ENCODE measurements at regions not wholly inside any gene's neighbourhood (a gene's known extent, or its start where the extent isn't known, plus 50 kb on each side); places are given as distances from the start of the nearest gene placed in this dataset.

- DNase-seq (ENCODE audit: low read depth) = no peak
Observed at GRCh38 chr20:48205281-48205782, 420.1 kb upstream of the SULF2 start.

- DNase-seq (ENCODE audit: low read depth) = no peak
Observed at GRCh38 chr20:48204499-48204898, 419.2 kb upstream of the SULF2 start.

DNA sequence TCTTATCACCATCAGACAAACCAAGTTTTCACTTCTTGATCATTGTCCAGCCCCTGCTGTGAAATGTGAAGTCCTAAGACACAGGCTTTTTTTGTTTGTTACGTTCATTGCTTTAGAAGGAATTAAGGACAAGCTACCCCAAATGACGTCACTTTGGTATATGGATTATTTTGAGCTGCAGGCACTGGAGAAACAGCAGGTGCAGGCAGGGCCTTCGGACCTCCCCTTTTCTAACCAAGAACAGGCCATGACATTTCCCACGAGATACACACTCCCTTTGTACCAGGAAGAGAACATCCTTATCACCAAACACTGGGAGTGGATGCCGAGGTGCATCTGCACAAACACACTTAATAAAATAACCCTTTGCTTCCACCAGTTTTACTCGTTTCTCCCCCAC, 418.0 kb upstream of the SULF2 start:
- no peak for DNase-seq (ENCODE audit: low read depth)

GRCh38 chr20:48202334-48203113, 417.2 kb upstream of the SULF2 start:
- no peak for DNase-seq (ENCODE audit: low read depth)

GRCh38 chr20:48201885-48202284, 416.6 kb upstream of the SULF2 start:
- no peak for DNase-seq (ENCODE audit: low read depth)

DNA sequence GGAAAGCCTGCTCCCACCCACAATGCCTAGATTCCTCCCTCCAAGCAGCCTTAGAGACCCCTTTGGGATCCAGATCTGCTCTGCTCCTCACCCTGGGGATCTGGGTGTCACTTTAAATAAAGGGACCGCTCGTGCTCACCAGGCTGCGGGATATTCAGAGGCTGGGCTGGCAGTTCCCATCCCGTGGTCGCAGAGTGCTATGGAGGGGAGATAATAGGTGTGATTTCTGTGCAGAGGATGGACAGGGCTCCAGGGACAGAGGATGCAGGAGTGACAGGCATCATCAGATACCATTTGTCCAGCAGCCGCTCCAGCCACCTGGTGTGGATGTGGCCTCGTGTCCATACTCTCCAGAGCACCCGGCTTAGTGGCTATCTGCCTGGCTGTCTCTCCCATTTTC, 415.9 kb upstream of the SULF2 start:
- no peak for DNase-seq (ENCODE audit: low read depth)

DNA sequence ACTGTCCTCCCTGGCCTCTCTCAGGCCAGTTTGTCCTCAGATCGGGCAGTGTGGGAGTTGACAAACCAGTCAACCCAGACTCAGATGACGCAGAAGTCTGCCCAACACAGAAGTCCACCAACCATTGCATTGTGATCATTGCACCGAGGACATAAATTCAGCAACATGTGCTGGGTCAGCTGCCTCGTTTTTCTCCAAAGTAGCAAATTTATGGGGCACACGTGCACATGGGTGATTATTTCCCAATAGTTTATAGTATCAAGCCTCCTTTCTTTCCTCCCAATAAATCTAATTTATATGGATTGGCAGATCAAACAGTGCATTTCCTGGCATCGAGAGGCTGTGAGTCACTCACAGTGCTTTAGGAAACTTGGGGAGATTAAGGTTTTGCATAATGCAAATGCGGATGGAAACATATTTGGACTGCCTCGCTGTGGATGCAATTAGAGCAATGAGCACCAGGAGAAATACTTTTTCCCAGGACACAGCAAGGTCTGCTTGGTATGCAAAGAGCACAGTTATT, 413.7 kb upstream of the SULF2 start:
- DNase-seq (ENCODE audit: low read depth) = no peak

- DNase-seq (ENCODE audit: low read depth) = no peak
Observed at GRCh38 chr20:48197066-48197465, 411.8 kb upstream of the SULF2 start.

DNA sequence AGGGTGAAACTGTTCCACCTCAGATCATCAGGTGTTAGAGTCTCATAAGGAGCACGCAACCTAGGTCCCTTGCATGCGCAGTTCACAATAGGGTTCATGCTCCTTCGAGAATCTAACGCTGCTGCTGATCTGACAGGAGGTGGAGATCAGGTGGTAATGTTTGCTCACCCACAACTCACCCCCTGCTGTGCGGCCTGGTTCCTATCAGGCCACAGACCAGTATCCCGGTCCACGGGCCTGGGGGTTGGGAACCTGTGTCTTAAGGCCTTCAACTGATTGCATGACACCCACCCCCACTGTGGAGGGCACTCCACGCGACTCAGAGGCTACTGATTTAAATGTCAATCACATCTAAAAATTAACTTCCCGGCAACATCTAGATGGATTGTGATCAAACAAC, 411.2 kb upstream of the SULF2 start:
- no peak for DNase-seq (ENCODE audit: low read depth)

- DNase-seq (ENCODE audit: low read depth) = no peak
Observed at GRCh38 chr20:48196001-48196400, 410.7 kb upstream of the SULF2 start.

GRCh38 chr20:48195121-48195870, 410.0 kb upstream of the SULF2 start:
- DNase-seq (ENCODE audit: low read depth) = no peak

- no peak for DNase-seq (ENCODE audit: low read depth)
Observed at GRCh38 chr20:48194583-48194982, 409.3 kb upstream of the SULF2 start.

DNA sequence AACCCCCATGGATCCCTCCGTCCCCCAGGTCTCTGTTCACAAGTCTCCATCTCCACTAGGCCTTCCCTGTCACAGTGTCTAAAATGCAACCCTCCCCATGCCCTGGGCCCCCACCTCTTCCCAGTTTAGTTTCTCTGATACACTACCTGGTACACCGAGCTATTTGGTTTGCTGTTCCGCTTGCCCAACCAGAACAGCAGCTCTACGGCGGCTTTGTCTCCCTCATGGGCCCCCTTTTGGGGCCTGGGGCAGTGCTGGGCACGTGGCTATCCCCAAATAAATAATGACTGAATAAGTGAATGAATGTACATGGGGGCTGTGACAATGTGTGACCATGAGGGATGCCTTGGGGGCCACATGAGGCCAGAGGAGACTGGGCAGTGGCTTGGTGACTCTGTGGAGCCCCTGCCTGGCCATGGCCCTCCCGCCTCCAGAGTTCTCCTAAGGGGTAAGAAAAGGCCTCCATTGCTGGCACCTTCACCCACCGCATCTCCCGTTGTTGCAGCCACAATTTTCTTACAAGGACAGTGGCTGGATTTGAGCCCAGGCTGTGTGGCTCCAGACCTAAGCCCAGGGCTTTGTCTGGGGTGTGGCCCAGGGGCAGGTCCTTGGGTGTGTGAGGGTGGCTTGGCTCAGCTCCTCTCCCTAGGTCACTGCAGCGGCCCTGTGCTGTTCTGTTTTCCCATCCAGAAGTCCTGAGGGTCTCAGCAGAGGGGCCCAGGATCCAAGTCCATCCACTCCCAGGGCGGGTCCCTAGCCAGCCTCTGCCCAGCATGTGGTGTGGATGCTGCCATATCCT, 408.5 kb upstream of the SULF2 start:
- no peak for DNase-seq (ENCODE audit: low read depth)

GRCh38 chr20:48192109-48192508, 406.8 kb upstream of the SULF2 start:
- DNase-seq (ENCODE audit: low read depth) = no peak

DNA sequence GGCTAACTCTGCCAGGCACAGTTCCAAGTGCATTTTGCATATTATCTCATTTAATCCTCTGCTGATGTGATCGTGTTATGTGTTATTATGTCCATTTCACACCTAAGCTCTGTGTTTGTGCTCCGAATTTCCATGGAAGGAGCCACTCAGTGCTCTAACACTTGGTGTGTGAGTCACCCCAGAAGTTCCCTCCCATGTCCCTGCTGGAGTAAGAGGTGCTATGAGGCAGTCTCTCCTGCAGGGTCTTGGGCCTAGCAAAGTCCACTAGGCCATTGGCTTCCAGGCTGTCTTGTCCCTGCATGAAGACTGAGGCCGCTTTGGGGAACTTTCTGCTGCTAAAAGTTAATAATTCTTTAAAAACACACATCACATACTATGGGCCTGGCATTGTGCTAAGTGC, 405.9 kb upstream of the SULF2 start:
- DNase-seq (ENCODE audit: low read depth) = no peak

DNA sequence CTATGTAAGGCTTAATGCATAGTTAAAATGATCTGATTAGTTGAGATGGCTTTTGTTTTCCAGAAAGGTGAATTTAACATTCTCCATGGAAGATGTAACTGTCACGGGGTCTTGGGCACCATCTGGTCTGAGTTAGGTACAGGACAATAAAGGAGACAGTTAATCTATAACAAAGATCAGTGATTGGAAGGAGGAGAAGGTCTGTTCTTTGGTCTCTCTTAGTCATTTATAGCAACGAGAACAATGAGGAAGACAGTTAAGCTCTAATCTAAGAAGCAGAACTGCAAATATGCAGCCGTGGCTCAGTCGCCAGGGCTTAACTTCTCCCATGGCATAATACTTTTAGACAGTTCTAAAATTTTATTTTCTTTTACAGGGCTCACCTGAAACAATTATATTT, 405.5 kb upstream of the SULF2 start:
- DNase-seq (ENCODE audit: low read depth) = no peak

GRCh38 chr20:48189181-48189580, 403.9 kb upstream of the SULF2 start:
- no peak for DNase-seq (ENCODE audit: low read depth)

DNA sequence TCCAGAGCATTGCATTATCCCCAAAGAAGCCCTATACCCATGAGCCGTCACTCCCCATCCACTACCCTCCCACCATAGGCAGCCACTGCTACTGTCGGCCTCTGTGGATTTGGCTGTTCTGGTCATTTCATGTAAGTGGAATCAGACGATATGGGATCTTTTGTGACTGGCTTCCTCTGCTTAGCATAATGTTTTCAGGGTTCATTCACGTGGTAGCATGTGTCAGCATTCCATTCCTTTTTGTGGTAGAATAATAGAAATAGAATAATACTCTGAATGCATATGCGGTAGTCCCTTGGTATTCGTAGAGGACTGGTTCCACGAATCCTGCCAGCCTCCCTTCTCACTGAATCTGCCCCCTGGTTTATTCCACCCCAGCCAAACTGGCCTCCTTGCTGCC, 402.6 kb upstream of the SULF2 start:
- DNase-seq (ENCODE audit: low read depth) = no peak

GRCh38 chr20:48186915-48187314, 401.6 kb upstream of the SULF2 start:
- no peak for DNase-seq (ENCODE audit: low read depth)

GRCh38 chr20:48186447-48186846, 401.2 kb upstream of the SULF2 start:
- DNase-seq (ENCODE audit: low read depth) = no peak

DNA sequence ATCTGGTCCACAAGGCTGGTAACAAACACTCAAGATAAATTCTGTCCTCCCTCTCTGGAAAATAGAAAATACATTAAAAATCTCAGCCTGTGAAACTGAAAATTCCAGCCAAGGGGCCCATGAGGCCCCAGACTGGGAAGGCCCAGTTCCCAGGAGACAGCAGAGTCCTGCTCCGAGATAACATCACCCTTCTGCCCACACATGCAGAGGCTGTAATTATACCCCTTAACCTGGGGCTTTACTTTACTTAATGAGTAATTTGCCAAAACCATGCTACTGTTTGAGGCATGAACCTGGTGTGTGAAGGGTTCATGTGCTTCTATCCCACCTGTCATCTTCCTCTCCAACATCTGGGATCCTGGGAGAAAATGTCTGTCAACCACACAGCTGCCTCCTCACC, 398.9 kb upstream of the SULF2 start:
- DNase-seq (ENCODE audit: low read depth) = no peak

- no peak for DNase-seq (ENCODE audit: low read depth)
Observed at GRCh38 chr20:48181261-48181935, 396.1 kb upstream of the SULF2 start.

All from activated T-cell treated with anti-CD3 and anti-CD28 coated beads for 48 hours (primary cell).